OCI-LY3 (cell line): ENCODE measurements at regions not wholly inside any gene's neighbourhood (a gene's known extent, or its start where the extent isn't known, plus 50 kb on each side); places are given as distances from the start of the nearest gene placed in this dataset.

ENCODE experiments used
- H2AFZ ChIP-seq: fragments of 200-600, 300-600 bp; shearing (Covaris generic); 2 replicates; pipeline ENCODE4 v1.6.0; 2014; ENCODE audit warnings: antibody characterized with exemption, low read depth, low read length
- H3K27ac ChIP-seq: fragments of 200-600, 300-600 bp; sonication (generic); 2 replicates; pipeline ENCODE4 v1.5.1; 2014; ENCODE audit warnings: mild to moderate bottlenecking, low read length, moderate library complexity, mixed read lengths
- H3K27me3 ChIP-seq: fragments of 200-600, 300-600 bp; sonication (generic); 2 replicates; pipeline ENCODE4 v1.6.1; 2014; ENCODE audit warnings: low read depth, low read length, mixed read lengths
- H3K36me3 ChIP-seq: fragments of 200-600, 300-600 bp; sonication (generic); replicated peaks from 2 replicates; pipeline ENCODE3; 2014; ENCODE audit warnings: low read depth, low read length, mixed read lengths
- H3K4me1 ChIP-seq: fragments of 300-600, 200-600 bp; sonication (generic); 2 replicates; pipeline ENCODE4 v1.6.1; 2014; ENCODE audit warnings: low read length, mixed read lengths
- H3K4me2 ChIP-seq: fragments of 200-600, 300-600 bp; sonication (generic); 2 replicates; pipeline ENCODE4 v1.6.1; 2014; ENCODE audit warnings: low read length, mixed read lengths
- H3K4me3 ChIP-seq: fragments of 300-600, 200-600 bp; sonication (generic); 2 replicates; pipeline ENCODE4 v1.5.1; 2014; ENCODE audit warnings: antibody characterized with exemption, mild to moderate bottlenecking, low read length, moderate library complexity
- H3K79me2 ChIP-seq: fragments of 300-600, 200-600 bp; shearing (Covaris generic); 2 replicates; pipeline ENCODE4 v1.6.1; 2014; ENCODE audit warnings: mild to moderate bottlenecking, low read length, mixed read lengths
- H3K9ac ChIP-seq: fragments of 300-600, 200-600 bp; shearing (Covaris generic); 2 replicates; pipeline ENCODE4 v1.6.0; 2014; ENCODE audit warnings: mild to moderate bottlenecking, low read length, moderate library complexity
- H3K9me3 ChIP-seq: fragments of 200-600, 300-600 bp; shearing (Covaris generic); 2 replicates; pipeline ENCODE4 v1.6.1; 2014; ENCODE audit warnings: low read length, mixed read lengths; ENCODE audit not compliant: insufficient read depth
- H4K20me1 ChIP-seq: fragments of 200-600, 300-600 bp; sonication (generic); 2 replicates; pipeline ENCODE4 v1.6.1; 2016; ENCODE audit warnings: low read length, mixed read lengths; ENCODE audit not compliant: insufficient read depth
- CTCF ChIP-seq: fragments of 200-600, 300-600 bp; sonication (generic); IDR thresholded peaks from 2 replicates; pipeline ENCODE4 v1.5.1; 2014; ENCODE audit warnings: antibody characterized with exemption, low read length, low read depth
- EZH2phosphoT487 ChIP-seq: fragments of 200-600 bp; shearing (Covaris generic); IDR thresholded peaks from 2 replicates; pipeline ENCODE4 v1.6.1; 2018; ENCODE audit warnings: antibody characterized with exemption, mixed run types, low read depth

DNA sequence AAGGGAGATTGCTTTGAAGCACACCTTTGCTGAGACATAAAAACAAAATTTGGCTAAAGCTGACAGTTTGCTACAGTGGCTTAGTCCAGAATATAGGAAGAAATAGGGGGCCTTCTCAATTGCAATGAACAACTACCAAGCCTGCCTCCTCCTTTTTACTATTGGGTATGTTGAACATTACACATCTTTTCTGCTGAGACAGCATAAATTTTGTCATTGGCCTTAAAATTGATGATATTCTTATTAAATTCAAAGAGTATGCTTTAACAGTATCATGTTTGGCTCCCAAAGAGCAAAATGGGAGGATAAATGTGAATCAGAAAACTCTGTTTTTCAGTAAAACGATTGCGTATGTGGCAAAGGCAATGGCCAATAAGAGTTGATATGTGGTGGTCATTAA lies 721.9 kb upstream of the IGFBP7 start:
- Histone ChIP-seq H4K20me1 (no peaks in the 10 kb centered on the region), H3K9me3 (no peaks in the 10 kb centered on the region), H3K4me2 (no peak overlapping the region), H3K4me3 (no peak overlapping the region), H3K27me3 (no peaks in the 10 kb centered on the region), H3K36me3 (peaks cover 5% of the 10 kb centered on the region), H3K9ac (no peak overlapping the region), H2AFZ (no peak overlapping the region), H3K27ac (no peak overlapping the region), H3K79me2 (no peaks in the 10 kb centered on the region), H3K4me1 (peaks cover 18% of the 10 kb centered on the region)
- no peak for TF ChIP-seq CTCF
- TF ChIP-seq EZH2phosphoT487: no peak

GRCh38 chr4:57789666-57790065 lies 679.5 kb upstream of the IGFBP7 start:
- no peak for TF ChIP-seq CTCF

DNA sequence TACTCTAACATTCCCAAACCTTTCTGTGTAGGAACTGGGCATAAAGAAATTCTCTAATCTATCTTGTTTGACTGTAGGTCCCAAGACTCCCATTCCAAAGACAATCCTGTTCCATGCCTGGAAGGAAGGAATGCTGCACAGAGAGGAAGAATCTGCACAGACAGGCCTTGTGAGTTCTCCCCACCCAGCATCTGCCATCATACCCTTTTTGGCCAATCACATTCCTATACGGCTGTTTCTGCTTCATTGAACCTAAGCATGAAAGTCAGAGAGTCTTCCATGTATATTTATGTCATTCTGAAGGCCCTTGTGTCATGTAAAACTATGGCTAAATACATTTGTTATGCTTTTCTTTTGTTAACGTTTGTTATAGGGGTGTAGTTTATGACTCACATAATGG lies 667.7 kb upstream of the IGFBP7 start:
- Histone ChIP-seq H4K20me1 (no peaks in the 10 kb centered on the region), H2AFZ (no peak overlapping the region), H3K27ac (no peak overlapping the region), H3K4me1 (no peaks in the 10 kb centered on the region), H3K9ac (no peak overlapping the region), H3K4me3 (no peak overlapping the region), H3K36me3 (no peaks in the 10 kb centered on the region), H3K9me3 (no peaks in the 10 kb centered on the region), H3K4me2 (no peak overlapping the region), H3K27me3 (no peaks in the 10 kb centered on the region), H3K79me2 (no peaks in the 10 kb centered on the region)
- TF ChIP-seq EZH2phosphoT487: no peak
- TF ChIP-seq CTCF: no peak

More at GRCh38 chr4:57789666-57790065, 679.5 kb upstream of the IGFBP7 start:
- Histone ChIP-seq H3K27ac (no peak overlapping the region), H3K27me3 (no peaks in the 10 kb centered on the region), H3K4me1 (no peaks in the 10 kb centered on the region), H3K9ac (no peak overlapping the region), H3K9me3 (no peaks in the 10 kb centered on the region), H3K36me3 (no peaks in the 10 kb centered on the region), H3K4me2 (no peak overlapping the region), H3K79me2 (no peaks in the 10 kb centered on the region), H3K4me3 (no peak overlapping the region), H4K20me1 (no peaks in the 10 kb centered on the region), H2AFZ (no peak overlapping the region)

GRCh38 chr4:57774681-57775080 lies 664.5 kb upstream of the IGFBP7 start:
- no peak overlapping the region for H3K4me3 ChIP-seq
- H3K79me2 ChIP-seq: no peaks in the 10 kb centered on the region
- no peak overlapping the region for H3K9ac ChIP-seq
- H4K20me1 ChIP-seq: no peaks in the 10 kb centered on the region
- TF ChIP-seq CTCF (no peak), EZH2phosphoT487 (no peak)
- no peaks in the 10 kb centered on the region for H3K27me3 ChIP-seq
- no peak overlapping the region for H3K4me2 ChIP-seq
- H2AFZ ChIP-seq: no peak overlapping the region
- no peak overlapping the region for H3K27ac ChIP-seq
- H3K36me3 ChIP-seq: no peaks in the 10 kb centered on the region
- no peaks in the 10 kb centered on the region for H3K9me3 ChIP-seq
- no peaks in the 10 kb centered on the region for H3K4me1 ChIP-seq
